ENCODE measurements at regions not wholly inside any gene's neighbourhood (a gene's known extent, or its start where the extent isn't known, plus 50 kb on each side); places are given as distances from the start of the nearest gene placed in this dataset.

DNA sequence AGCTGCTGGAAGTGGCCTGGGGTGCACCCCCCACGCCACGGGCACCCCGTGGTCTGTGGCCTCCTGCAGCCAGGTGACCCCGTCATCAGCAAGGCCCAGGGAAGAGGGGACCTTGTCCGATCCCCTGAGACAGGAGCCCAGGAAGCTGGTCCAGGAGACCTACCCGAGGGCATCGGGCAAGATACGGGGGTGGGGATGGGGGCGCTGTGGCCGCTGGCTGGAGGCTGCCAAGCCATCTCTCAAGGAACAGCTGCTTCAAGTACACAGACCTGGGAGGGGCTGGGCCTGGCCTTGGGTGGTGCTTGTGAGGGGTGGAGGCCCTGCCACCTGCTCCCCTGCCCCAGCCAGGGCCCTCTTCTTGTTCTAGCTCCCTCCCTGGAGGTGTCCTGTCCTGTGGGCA lies 1272.1 kb downstream of the BRD1 start:
- no peak for DNase-seq
- TF ChIP-seq CTCF (IDR thresholded peaks at IDR 0.05): no peak
- no peak overlapping the region for H3K27ac Mint-ChIP-seq
- no peaks in the 10 kb centered on the region for H3K4me1 Mint-ChIP-seq (ENCODE audit: low read depth)
- peaks cover 7% of the 10 kb centered on the region for H3K36me3 Mint-ChIP-seq (ENCODE audit: low read depth)
- H3K4me3 Mint-ChIP-seq: no peak overlapping the region
- H3K27me3 Mint-ChIP-seq (ENCODE audit: insufficient read depth): no peaks in the 10 kb centered on the region; the same call in 1 of the 2 replicates
- peaks cover 45% of the 10 kb centered on the region for H3K9me3 Mint-ChIP-seq

DNA sequence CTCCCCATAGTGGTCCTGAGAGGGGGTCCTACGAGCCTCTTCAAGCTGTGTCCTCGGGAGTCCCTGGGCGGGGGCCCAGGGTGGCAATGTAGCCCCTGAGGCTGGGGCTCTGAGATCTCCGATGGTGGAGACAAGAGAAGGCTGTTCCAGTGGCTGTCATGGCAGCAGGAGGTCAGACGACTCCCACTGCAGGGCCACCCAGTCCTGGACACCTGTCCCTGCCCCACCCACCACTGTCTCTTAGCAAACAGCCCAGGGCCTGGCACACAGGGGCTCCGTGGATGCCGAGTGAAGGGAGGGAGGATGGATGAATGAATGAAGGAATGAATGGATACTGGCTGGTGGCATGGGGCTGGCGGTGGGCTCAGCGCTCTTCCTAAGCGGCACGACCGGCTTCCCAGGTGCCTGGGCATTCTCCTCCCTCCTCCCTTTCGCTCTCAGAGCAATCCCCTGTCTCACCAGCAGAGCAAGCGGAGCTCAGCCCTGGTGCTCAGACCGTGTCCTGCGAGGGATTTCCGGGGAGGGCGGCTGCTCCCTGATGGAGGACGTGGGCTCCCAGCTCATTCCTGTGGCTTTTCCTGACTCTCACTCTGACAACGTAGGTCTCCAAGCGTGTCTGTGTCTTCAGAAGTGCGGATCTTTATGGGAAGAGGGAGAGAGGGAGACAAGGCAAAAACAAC lies 1272.6 kb downstream of the BRD1 start:
- Mint-ChIP-seq H3K4me1 (ENCODE audit: low read depth) (no peaks in the 10 kb centered on the region), H3K36me3 (ENCODE audit: low read depth) (peaks cover 7% of the 10 kb centered on the region), H3K27ac (no peak overlapping the region), H3K27me3 (ENCODE audit: insufficient read depth) (no peaks in the 10 kb centered on the region; the same call in 1 of the 2 replicates), H3K9me3 (peaks cover 46% of the 10 kb centered on the region), H3K4me3 (no peak overlapping the region)
- DNase-seq: no peak
- TF ChIP-seq CTCF (IDR thresholded peaks at IDR 0.05): no peak

DNA sequence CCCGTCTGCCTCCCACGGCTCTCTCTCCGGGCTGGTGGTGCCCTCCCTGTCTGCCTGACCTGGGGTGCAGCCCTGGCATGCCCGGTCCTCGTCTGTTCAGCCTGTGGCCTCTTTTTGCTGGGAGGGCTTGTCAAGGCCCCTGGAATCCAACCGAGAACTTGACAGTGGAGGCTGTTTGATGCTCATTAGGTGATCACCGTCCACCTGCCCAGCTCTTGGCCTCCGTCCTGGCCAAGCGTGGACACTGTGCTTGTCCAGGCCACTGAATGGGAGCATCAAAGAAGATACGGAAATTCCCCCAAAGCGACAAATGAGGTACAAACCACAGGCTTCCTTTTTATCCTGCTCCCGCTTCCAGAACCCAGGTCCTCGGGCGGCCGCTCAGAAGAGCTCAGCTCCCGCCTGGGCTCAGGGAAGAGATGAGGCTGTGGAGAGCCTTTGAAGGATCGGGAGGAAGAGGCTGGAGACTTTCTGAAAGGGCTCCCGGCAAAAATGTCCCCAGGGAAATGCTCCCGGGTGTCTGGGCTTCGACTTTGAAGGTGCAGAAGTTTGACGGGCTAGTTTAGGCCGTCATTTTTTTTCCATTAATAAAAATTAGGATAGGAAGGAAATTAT lies 1273.9 kb downstream of the BRD1 start:
- peaks cover 7% of the 10 kb centered on the region for H3K36me3 Mint-ChIP-seq (ENCODE audit: low read depth)
- H3K27me3 Mint-ChIP-seq (ENCODE audit: insufficient read depth): no peaks in the 10 kb centered on the region; the same call in 1 of the 2 replicates
- H3K9me3 Mint-ChIP-seq: peaks cover 53% of the 10 kb centered on the region
- H3K4me3 Mint-ChIP-seq: no peak overlapping the region
- no peaks in the 10 kb centered on the region for H3K4me1 Mint-ChIP-seq (ENCODE audit: low read depth)
- H3K27ac Mint-ChIP-seq: no peak overlapping the region
- no peak for DNase-seq
- no peak for TF ChIP-seq CTCF (IDR thresholded peaks at IDR 0.05)

GRCh38 chr22:48553119-48553518 lies 1274.6 kb downstream of the BRD1 start:
- H3K9me3 Mint-ChIP-seq: peaks cover 54% of the 10 kb centered on the region
- H3K27ac Mint-ChIP-seq: no peak overlapping the region
- H3K4me1 Mint-ChIP-seq (ENCODE audit: low read depth): no peaks in the 10 kb centered on the region
- H3K27me3 Mint-ChIP-seq (ENCODE audit: insufficient read depth): no peaks in the 10 kb centered on the region; the same call in 1 of the 2 replicates
- no peak overlapping the region for H3K4me3 Mint-ChIP-seq
- no peak for DNase-seq
- TF ChIP-seq CTCF (IDR thresholded peaks at IDR 0.05): no peak
- peaks cover 1% of the 10 kb centered on the region for H3K36me3 Mint-ChIP-seq (ENCODE audit: low read depth)

- H3K9me3 Mint-ChIP-seq: peaks cover 54% of the 10 kb centered on the region
These were observed 1275.9 kb downstream of the BRD1 start for GRCh38 chr22:48551716-48552268.

More at GRCh38 chr22:48551716-48552268, 1275.9 kb downstream of the BRD1 start:
- Mint-ChIP-seq H3K4me1 (ENCODE audit: low read depth) (no peaks in the 10 kb centered on the region), H3K36me3 (ENCODE audit: low read depth) (no peaks in the 10 kb centered on the region; the same call in 1 of the 2 replicates), H3K4me3 (no peak overlapping the region), H3K27ac (no peak overlapping the region), H3K27me3 (ENCODE audit: insufficient read depth) (peaks cover 5% of the 10 kb centered on the region)
- no peak for TF ChIP-seq CTCF (IDR thresholded peaks at IDR 0.05)
- DNase-seq: no peak
